ENCODE measurements at regions not wholly inside any gene's neighbourhood (a gene's known extent, or its start where the extent isn't known, plus 50 kb on each side); places are given as distances from the start of the nearest gene placed in this dataset.
"Not testable (repeated sequence)": the region's sequence is repeated elsewhere in the genome, so short reads cannot be mapped to it uniquely, and the experiment has no call there.

GRCh38 chr14:19345298-19345911 is 88.7 kb downstream of the POTEG start:
- H3K9me3 Mint-ChIP-seq; POLR2A ChIA-PET; DNase-seq; CTCF ChIA-PET; H3K27ac Mint-ChIP-seq; H3K36me3 Mint-ChIP-seq (ENCODE audit: low read depth); H3K4me1 Mint-ChIP-seq (ENCODE audit: low read depth); H3K4me3 Mint-ChIP-seq; intact Hi-C loops (cut with micrococcal nuclease); H3K27me3 Mint-ChIP-seq; ATAC-seq: not testable (repeated sequence)

DNA sequence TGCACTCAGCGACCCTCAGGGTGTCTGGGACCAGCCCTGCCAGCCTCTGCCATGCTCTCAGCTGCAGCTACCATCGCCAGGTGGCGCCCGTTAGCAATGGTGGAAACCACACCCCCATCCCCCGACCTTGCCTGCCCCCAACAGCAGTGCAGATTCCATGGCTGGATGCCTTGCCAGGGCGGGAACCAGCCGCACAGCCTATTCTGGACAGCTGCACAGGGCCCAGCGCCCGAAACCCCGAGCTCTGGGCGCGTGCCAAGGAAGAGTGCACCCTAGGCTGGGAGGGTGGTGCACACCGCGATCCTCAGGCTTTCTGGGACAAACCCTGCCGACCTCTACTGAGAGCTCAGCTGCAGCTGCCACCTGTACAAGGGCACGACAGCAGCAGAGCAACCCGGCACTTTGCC is 88.1 kb downstream of the POTEG start:
- H3K27me3 Mint-ChIP-seq; CTCF ChIA-PET; DNase-seq; H3K36me3 Mint-ChIP-seq (ENCODE audit: low read depth); H3K27ac Mint-ChIP-seq; H3K4me3 Mint-ChIP-seq; intact Hi-C loops (cut with micrococcal nuclease); POLR2A ChIA-PET; H3K4me1 Mint-ChIP-seq (ENCODE audit: low read depth); H3K9me3 Mint-ChIP-seq; ATAC-seq: not testable (repeated sequence)

DNA sequence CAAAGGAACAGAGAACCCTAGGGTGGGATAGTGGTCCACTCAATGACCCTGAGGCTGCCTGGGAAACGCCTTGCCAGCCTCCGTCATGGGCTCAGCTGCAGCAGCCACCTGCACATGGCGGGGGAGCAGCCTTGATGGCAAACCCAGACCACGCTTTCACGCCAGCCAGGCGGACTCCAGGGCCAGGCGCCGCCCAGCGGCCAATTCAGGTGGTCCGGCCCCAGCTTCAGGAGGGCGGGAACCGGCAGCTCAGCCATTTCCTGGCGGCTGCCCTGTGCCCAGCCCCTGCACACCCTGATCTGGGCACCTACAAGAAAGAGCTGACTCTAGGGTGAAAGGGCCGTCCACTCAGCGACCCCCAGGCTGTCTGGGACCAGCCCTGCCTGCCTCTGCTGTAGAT is 87.5 kb downstream of the POTEG start:
- H3K36me3 Mint-ChIP-seq (ENCODE audit: low read depth); H3K4me3 Mint-ChIP-seq; H3K27me3 Mint-ChIP-seq; H3K4me1 Mint-ChIP-seq (ENCODE audit: low read depth); DNase-seq; intact Hi-C loops (cut with micrococcal nuclease); H3K27ac Mint-ChIP-seq; H3K9me3 Mint-ChIP-seq; CTCF ChIA-PET; ATAC-seq; POLR2A ChIA-PET: not testable (repeated sequence)

GRCh38 chr14:19347112-19347511 is 87.0 kb downstream of the POTEG start:
- H3K4me3 Mint-ChIP-seq; CTCF ChIA-PET; H3K36me3 Mint-ChIP-seq (ENCODE audit: low read depth); H3K9me3 Mint-ChIP-seq; H3K27me3 Mint-ChIP-seq; intact Hi-C loops (cut with micrococcal nuclease); H3K4me1 Mint-ChIP-seq (ENCODE audit: low read depth); DNase-seq; H3K27ac Mint-ChIP-seq; POLR2A ChIA-PET; ATAC-seq: not testable (repeated sequence)
